PFSK-1 (cell line): ENCODE measurements at regions not wholly inside any gene's neighbourhood (a gene's known extent, or its start where the extent isn't known, plus 50 kb on each side); places are given as distances from the start of the nearest gene placed in this dataset.

Experiments
- FOXP2 ChIP-seq: optimal IDR thresholded peaks from 2 replicates; pipeline ENCODE3; 2011; ENCODE audit warnings: borderline replicate concordance, control low read depth, inconsistent platforms; ENCODE audit not compliant: insufficient read depth; ENCODE audit errors: extremely low read length, extremely low read depth
- POLR2AphosphoS5 ChIP-seq: IDR thresholded peaks from 2 replicates; pipeline ENCODE4 v1.6.1; 2012; ENCODE audit warnings: low read depth, mild to moderate bottlenecking, control low read depth, low read length, moderate library complexity
- REST ChIP-seq, 2 experiments: IDR thresholded peaks; 2 replicates each; pipeline versions ENCODE4 v1.6.1 to v1.8.0; 2011 to 2012; ENCODE audit warnings: low read depth in 2 of 2, low read length in 2 of 2, control low read depth in 1 of 2, inconsistent platforms in 1 of 2, mild to moderate bottlenecking in 1 of 2, moderate library complexity in 1 of 2; ENCODE audit not compliant: insufficient read depth in 1 of 2
- SIN3A ChIP-seq: IDR thresholded peaks from 2 replicates; pipeline ENCODE4 v1.6.1; 2012; ENCODE audit warnings: mild to moderate bottlenecking, low read length, moderate library complexity, borderline replicate concordance; ENCODE audit not compliant: insufficient read depth
- TAF1 ChIP-seq: IDR thresholded peaks from 2 replicates; pipeline ENCODE4 v1.6.1; 2012; ENCODE audit warnings: low read length, control low read depth, borderline replicate concordance; ENCODE audit not compliant: insufficient read depth

GRCh38 chr22:48796310-48797015, 1031.2 kb downstream of the BRD1 start:
- no peak for TF ChIP-seq POLR2AphosphoS5
- no peak for TF ChIP-seq REST (IDR thresholded peaks at IDR 0.05; ENCODE audit: insufficient read depth in 1 of 2, low read depth in 2 of 2, low read length in 2 of 2)
- TF ChIP-seq SIN3A, result no peak
- no peak for TF ChIP-seq TAF1
- no peak for TF ChIP-seq FOXP2
